PC-3 (cell line): ENCODE measurements at regions not wholly inside any gene's neighbourhood (a gene's known extent, or its start where the extent isn't known, plus 50 kb on each side); places are given as distances from the start of the nearest gene placed in this dataset.

ENCODE experiments used
- CTCF ChIP-seq: fragments of 300-600 bp; sonication (generic); conservative IDR thresholded peaks from 2 replicates; pipeline ENCODE4 v1.5.1; 2017; ENCODE audit warnings: antibody characterized with exemption, low read depth, mild to moderate bottlenecking, low read length
- EZH2 ChIP-seq: fragments of 300-600 bp; sonication (generic); IDR thresholded peaks from one replicate; pipeline ENCODE4 v1.6.1; 2017; ENCODE audit warnings: antibody characterized with exemption, mild to moderate bottlenecking, low read length; ENCODE audit not compliant: unreplicated experiment

- no peak for TF ChIP-seq CTCF
- TF ChIP-seq EZH2 = no peak
Observed at GRCh38 chr3:102972350-102972749, 537.5 kb downstream of the ZPLD1 start.
